HL-60 (cell line): ENCODE measurements at regions not wholly inside any gene's neighbourhood (a gene's known extent, or its start where the extent isn't known, plus 50 kb on each side); places are given as distances from the start of the nearest gene placed in this dataset.

Experiments
- POLR2AphosphoS5 ChIP-seq: IDR thresholded peaks from 2 replicates; pipeline ENCODE4 v1.6.1; 2012; ENCODE audit warnings: low read depth
- TF ChIP-seq, protein P1 (sequence below): IDR thresholded peaks from one replicate; pipeline ENCODE4 v1.5.1; 2011; ENCODE audit warnings: low read length, control low read depth, inconsistent platforms; ENCODE audit not compliant: insufficient read depth

DNA sequence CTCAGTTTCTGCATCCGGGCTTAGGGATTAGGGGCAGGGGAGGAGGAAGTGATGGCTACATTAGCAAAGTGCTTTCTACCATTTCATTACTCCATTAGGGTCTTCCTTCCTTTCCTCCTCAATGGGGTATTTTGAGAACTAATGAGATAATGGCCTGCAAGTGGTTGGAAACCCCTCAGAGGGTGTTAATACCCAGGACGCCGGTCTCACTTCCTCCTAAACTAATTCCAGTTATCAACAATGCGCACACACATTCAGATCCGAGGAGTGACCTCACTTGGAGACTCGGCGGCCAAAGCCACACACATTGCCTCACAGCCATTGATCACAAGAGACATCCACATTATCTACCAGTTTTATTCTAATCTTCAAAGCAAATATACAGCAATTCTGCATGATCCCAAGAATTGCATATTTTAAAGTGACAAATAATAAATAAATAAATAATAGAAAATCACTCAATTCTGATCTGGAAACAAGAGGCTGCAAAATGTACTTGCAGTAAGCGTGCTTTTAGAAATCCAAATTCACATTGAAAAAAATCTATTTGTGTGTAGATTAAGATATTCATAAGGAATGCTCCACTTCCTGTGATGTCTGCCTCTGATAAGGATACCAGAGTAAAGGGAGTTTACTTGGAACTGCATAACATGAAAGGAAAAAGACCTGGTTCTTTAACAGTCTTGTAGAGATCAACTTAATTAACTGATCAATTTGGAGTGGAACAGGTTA is 329.1 kb downstream of the FBXW7 start:
- TF ChIP-seq, protein P1, sequence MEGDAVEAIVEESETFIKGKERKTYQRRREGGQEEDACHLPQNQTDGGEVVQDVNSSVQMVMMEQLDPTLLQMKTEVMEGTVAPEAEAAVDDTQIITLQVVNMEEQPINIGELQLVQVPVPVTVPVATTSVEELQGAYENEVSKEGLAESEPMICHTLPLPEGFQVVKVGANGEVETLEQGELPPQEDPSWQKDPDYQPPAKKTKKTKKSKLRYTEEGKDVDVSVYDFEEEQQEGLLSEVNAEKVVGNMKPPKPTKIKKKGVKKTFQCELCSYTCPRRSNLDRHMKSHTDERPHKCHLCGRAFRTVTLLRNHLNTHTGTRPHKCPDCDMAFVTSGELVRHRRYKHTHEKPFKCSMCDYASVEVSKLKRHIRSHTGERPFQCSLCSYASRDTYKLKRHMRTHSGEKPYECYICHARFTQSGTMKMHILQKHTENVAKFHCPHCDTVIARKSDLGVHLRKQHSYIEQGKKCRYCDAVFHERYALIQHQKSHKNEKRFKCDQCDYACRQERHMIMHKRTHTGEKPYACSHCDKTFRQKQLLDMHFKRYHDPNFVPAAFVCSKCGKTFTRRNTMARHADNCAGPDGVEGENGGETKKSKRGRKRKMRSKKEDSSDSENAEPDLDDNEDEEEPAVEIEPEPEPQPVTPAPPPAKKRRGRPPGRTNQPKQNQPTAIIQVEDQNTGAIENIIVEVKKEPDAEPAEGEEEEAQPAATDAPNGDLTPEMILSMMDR, result no peak
- TF ChIP-seq POLR2AphosphoS5, result no peak
